A673 (cell line): ENCODE measurements at regions not wholly inside any gene's neighbourhood (a gene's known extent, or its start where the extent isn't known, plus 50 kb on each side); places are given as distances from the start of the nearest gene placed in this dataset.

Experiments used
- CTCF ChIP-seq: fragments of 300-800, 200-600 bp; sonication (generic); conservative IDR thresholded peaks from 2 replicates; pipeline ENCODE4 v1.5.1; 2017; ENCODE audit warnings: low read depth, mild to moderate bottlenecking, antibody characterized with exemption, low read length, moderate library complexity, mixed read lengths
- EZH2 ChIP-seq: fragments of 200-600 bp; sonication (generic); IDR thresholded peaks from 2 replicates; pipeline ENCODE4 v1.6.1; 2017; ENCODE audit warnings: borderline replicate concordance, low read depth, mild to moderate bottlenecking, mixed read lengths, antibody characterized with exemption, low read length; ENCODE audit not compliant: poor library complexity, severe bottlenecking

- TF ChIP-seq CTCF (peak; percentile 51), EZH2 (no peak)
These were observed 133.8 kb upstream of the SLC24A2 start for GRCh38 chr9:19922476-19923118.
